ENCODE measurements at regions not wholly inside any gene's neighbourhood (a gene's known extent, or its start where the extent isn't known, plus 50 kb on each side); places are given as distances from the start of the nearest gene placed in this dataset.

DNA sequence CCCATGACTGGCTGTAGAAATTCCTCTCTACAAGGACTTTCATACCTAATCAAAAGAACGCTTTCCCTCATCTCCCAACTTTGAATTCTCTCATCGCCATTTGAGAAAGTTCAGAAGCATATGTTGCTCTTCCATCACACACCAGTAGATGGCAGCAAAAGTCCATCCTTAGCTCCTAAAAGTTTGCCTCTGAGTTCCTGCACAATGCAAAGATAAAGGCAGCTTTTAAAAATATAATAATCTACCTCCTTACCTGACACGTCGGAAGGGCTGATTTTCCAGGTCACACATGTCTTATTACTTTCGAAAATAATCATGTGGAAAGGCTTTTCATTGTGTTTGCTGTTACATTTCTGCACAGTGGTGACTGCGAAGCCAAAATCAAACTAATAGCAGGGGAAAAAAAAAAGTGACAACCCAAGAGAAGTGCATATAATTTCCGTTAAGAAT is 456.7 kb upstream of the SEL1L start:
- Histone ChIP-seq H3K4me3 (replicated peaks in 1 of 3; ENCODE audit: insufficient read depth in 1 of 3, low read depth in 1 of 3, low read length in 3 of 3) (no peak overlapping the region), H3K27me3 (ENCODE audit: control insufficient read depth in 2 of 2, insufficient read depth in 2 of 2, low read length in 2 of 2) (no peaks in the 10 kb centered on the region), H3K9ac (replicated peaks; ENCODE audit: extremely low read depth, insufficient read depth, low read length) (no peak overlapping the region), H3K36me3 (ENCODE audit: control insufficient read depth in 2 of 2, extremely low read depth in 1 of 2, insufficient read depth in 2 of 2, low read length in 2 of 2) (no peaks in the 10 kb centered on the region), H3K4me1 (ENCODE audit: control insufficient read depth, extremely low read depth, insufficient read depth, low read length) (no peaks in the 10 kb centered on the region), H4K20me1 (replicated peaks; ENCODE audit: control insufficient read depth, extremely low read depth, insufficient read depth, low read length) (no peaks in the 10 kb centered on the region), H3K79me2 (ENCODE audit: control insufficient read depth, insufficient read depth, low read length) (no peaks in the 10 kb centered on the region), H3K27ac (ENCODE audit: insufficient read depth, low read depth, low read length) (no peak overlapping the region), H3K9me3 (replicated peaks; ENCODE audit: control insufficient read depth, insufficient read depth, low read length) (no peaks in the 10 kb centered on the region), H3K9me1 (replicated peaks; ENCODE audit: control insufficient read depth, extremely low read depth, insufficient read depth, low read length) (no peaks in the 10 kb centered on the region), H2AFZ (ENCODE audit: low read depth, low read length) (no peak overlapping the region), H3K4me2 (ENCODE audit: insufficient read depth, low read length) (no peak overlapping the region)
- ChIA-PET CTCF (interaction anchor here (1.3 kb wide), 1 partner anchor 11 kb away, joined by 4 read pairs; no protein-coding TSS in a partner anchor), POLR2A (no interaction called here)
- intact Hi-C loops (cut with micrococcal nuclease), result loop anchor here (5.0 to 10.0 kb wide), 2 partner anchors 1314 to 1472 kb away; no protein-coding TSS in a partner anchor
- TF ChIP-seq JUN (IDR thresholded peaks at IDR 0.05; ENCODE audit: borderline replicate concordance, insufficient read depth, insufficient read length, low read depth), result no peak
- TF ChIP-seq, protein P1, sequence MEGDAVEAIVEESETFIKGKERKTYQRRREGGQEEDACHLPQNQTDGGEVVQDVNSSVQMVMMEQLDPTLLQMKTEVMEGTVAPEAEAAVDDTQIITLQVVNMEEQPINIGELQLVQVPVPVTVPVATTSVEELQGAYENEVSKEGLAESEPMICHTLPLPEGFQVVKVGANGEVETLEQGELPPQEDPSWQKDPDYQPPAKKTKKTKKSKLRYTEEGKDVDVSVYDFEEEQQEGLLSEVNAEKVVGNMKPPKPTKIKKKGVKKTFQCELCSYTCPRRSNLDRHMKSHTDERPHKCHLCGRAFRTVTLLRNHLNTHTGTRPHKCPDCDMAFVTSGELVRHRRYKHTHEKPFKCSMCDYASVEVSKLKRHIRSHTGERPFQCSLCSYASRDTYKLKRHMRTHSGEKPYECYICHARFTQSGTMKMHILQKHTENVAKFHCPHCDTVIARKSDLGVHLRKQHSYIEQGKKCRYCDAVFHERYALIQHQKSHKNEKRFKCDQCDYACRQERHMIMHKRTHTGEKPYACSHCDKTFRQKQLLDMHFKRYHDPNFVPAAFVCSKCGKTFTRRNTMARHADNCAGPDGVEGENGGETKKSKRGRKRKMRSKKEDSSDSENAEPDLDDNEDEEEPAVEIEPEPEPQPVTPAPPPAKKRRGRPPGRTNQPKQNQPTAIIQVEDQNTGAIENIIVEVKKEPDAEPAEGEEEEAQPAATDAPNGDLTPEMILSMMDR (IDR thresholded peaks at IDR 0.05; ENCODE audit: extremely low read depth in 1 of 2, insufficient read depth in 1 of 2, low read depth in 1 of 2, low read length in 2 of 2), result peak; percentile 49 to 69
- dilution Hi-C loops (cut with MboI; ENCODE audit: extremely low pct_ligation_motif_present, low sequenced_read_pairs), result no loop called here
- BruUV-seq (replicated peaks), result no TSS peak
- FAIRE-seq (peak; percentile 53), DNase-seq (ENCODE audit: low read depth, low spot score) (peak; percentile 46)

GRCh38 chr14:81991998-81992397 is 458.3 kb upstream of the SEL1L start:
- H3K36me3 ChIP-seq (ENCODE audit: control insufficient read depth in 2 of 2, extremely low read depth in 1 of 2, insufficient read depth in 2 of 2, low read length in 2 of 2), result no peaks in the 10 kb centered on the region
- H3K4me2 ChIP-seq (ENCODE audit: insufficient read depth, low read length), result no peak overlapping the region
- H3K9me3 ChIP-seq (replicated peaks; ENCODE audit: control insufficient read depth, insufficient read depth, low read length), result no peaks in the 10 kb centered on the region
- no peak overlapping the region for H3K9ac ChIP-seq (replicated peaks; ENCODE audit: extremely low read depth, insufficient read depth, low read length)
- FAIRE-seq (peak; percentile 62), DNase-seq (ENCODE audit: low read depth, low spot score) (no peak)
- POLR2A ChIA-PET, result no interaction called here
- H3K79me2 ChIP-seq (ENCODE audit: control insufficient read depth, insufficient read depth, low read length), result no peaks in the 10 kb centered on the region
- no peak overlapping the region for H3K27ac ChIP-seq (ENCODE audit: insufficient read depth, low read depth, low read length)
- intact Hi-C loops (cut with micrococcal nuclease) (loop anchor here (5.0 to 10.0 kb wide), 2 partner anchors 1313 to 1470 kb away; no protein-coding TSS in a partner anchor), dilution Hi-C loops (cut with MboI; ENCODE audit: extremely low pct_ligation_motif_present, low sequenced_read_pairs) (no loop called here)
- no peak overlapping the region for H2AFZ ChIP-seq (ENCODE audit: low read depth, low read length)
- H4K20me1 ChIP-seq (replicated peaks; ENCODE audit: control insufficient read depth, extremely low read depth, insufficient read depth, low read length), result no peaks in the 10 kb centered on the region
- no peaks in the 10 kb centered on the region for H3K4me1 ChIP-seq (ENCODE audit: control insufficient read depth, extremely low read depth, insufficient read depth, low read length)
- TF ChIP-seq POLR2A (IDR thresholded peaks at IDR 0.05; ENCODE audit: low read depth, low read length) (no peak), MAX (IDR thresholded peaks at IDR 0.05; ENCODE audit: insufficient read depth, insufficient read length) (no peak), GATA2 (IDR thresholded peaks at IDR 0.05; ENCODE audit: insufficient read depth, insufficient read length, low read depth, low read length) (no peak), JUN (IDR thresholded peaks at IDR 0.05; ENCODE audit: borderline replicate concordance, insufficient read depth, insufficient read length, low read depth) (no peak), POLR2AphosphoS5 (IDR thresholded peaks at IDR 0.05; ENCODE audit: insufficient read depth, low read depth, low read length) (no peak), MYC (IDR thresholded peaks at IDR 0.05; ENCODE audit: low read depth, low read length) (no peak), FOS (IDR thresholded peaks at IDR 0.05; ENCODE audit: borderline replicate concordance, insufficient read depth, low read length) (no peak), EZH2 (IDR thresholded peaks at IDR 0.05; ENCODE audit: borderline replicate concordance, low read depth, low read length, severe bottlenecking) (no peak)
- TF ChIP-seq, protein P1 (IDR thresholded peaks at IDR 0.05; ENCODE audit: extremely low read depth in 1 of 2, insufficient read depth in 1 of 2, low read depth in 1 of 2, low read length in 2 of 2), result no peak
- H3K27me3 ChIP-seq (ENCODE audit: control insufficient read depth in 2 of 2, insufficient read depth in 2 of 2, low read length in 2 of 2), result no peaks in the 10 kb centered on the region
- CTCF ChIA-PET, result no interaction called here
- no peaks in the 10 kb centered on the region for H3K9me1 ChIP-seq (replicated peaks; ENCODE audit: control insufficient read depth, extremely low read depth, insufficient read depth, low read length)
- BruUV-seq (replicated peaks), result no TSS peak
- H3K4me3 ChIP-seq (replicated peaks in 1 of 3; ENCODE audit: insufficient read depth in 1 of 3, low read depth in 1 of 3, low read length in 3 of 3), result no peak overlapping the region
